Osteoblast (primary cell): ENCODE measurements at regions not wholly inside any gene's neighbourhood (a gene's known extent, or its start where the extent isn't known, plus 50 kb on each side); places are given as distances from the start of the nearest gene placed in this dataset.

Experiments used
- DNase-seq: peaks from one replicate; pipeline ENCODE4 v3.0.0; 2011; ENCODE audit warnings: low spot score, mixed read lengths; ENCODE audit not compliant: insufficient read length; ENCODE audit errors: missing footprints
- H2AFZ ChIP-seq: 2 replicates; pipeline ENCODE4 v1.6.0; 2011; ENCODE audit warnings: mild to moderate bottlenecking, low read length
- H3K27ac ChIP-seq: 2 replicates; pipeline ENCODE4 v1.5.1; 2011; ENCODE audit warnings: mild to moderate bottlenecking, low read depth, low read length, moderate library complexity
- H3K27me3 ChIP-seq: 2 replicates; pipeline ENCODE4 v1.6.0; 2012; ENCODE audit warnings: mild to moderate bottlenecking, control low read depth, inconsistent platforms, low read length, moderate library complexity; ENCODE audit not compliant: insufficient read depth
- H3K36me3 ChIP-seq: 2 replicates; pipeline ENCODE4 v1.5.1; 2011; ENCODE audit warnings: mild to moderate bottlenecking, low read length, control low read depth, moderate library complexity; ENCODE audit not compliant: insufficient read depth
- H3K4me1 ChIP-seq: 2 replicates; pipeline ENCODE4 v1.5.1; 2011; ENCODE audit warnings: mild to moderate bottlenecking, low read length, control low read depth, moderate library complexity; ENCODE audit not compliant: insufficient read depth
- H3K4me2 ChIP-seq: 2 replicates; pipeline ENCODE4 v1.6.0; 2011; ENCODE audit warnings: mild to moderate bottlenecking, low read length; ENCODE audit not compliant: insufficient read depth
- H3K4me3 ChIP-seq: fragments of 200-600 bp; sonication (generic); 3 replicates; pipeline ENCODE4 v1.5.1; 2012; ENCODE audit warnings: mild to moderate bottlenecking, low read length, inconsistent platforms; ENCODE audit not compliant: insufficient read depth
- H3K79me2 ChIP-seq: 2 replicates; pipeline ENCODE4 v1.6.0; 2012; ENCODE audit warnings: mild to moderate bottlenecking, low read length, control low read depth, inconsistent platforms; ENCODE audit not compliant: insufficient read depth
- H3K9me3 ChIP-seq: 2 replicates; pipeline ENCODE4 v1.5.1; 2011; ENCODE audit warnings: low read depth, low read length, control low read depth
- H4K20me1 ChIP-seq: 2 replicates; pipeline ENCODE4 v1.6.0; 2012; ENCODE audit warnings: mild to moderate bottlenecking, low read length, control low read depth; ENCODE audit not compliant: insufficient read depth
- CTCF ChIP-seq: IDR thresholded peaks from 2 replicates; pipeline ENCODE4 v1.5.1; 2011; ENCODE audit warnings: mild to moderate bottlenecking, low read depth, low read length, moderate library complexity; ENCODE audit errors: extremely low read depth

- no peaks in the 10 kb centered on the region for H4K20me1 ChIP-seq
- H3K27ac ChIP-seq, result no peak overlapping the region
- H2AFZ ChIP-seq, result no peak overlapping the region
- no peaks in the 10 kb centered on the region for H3K36me3 ChIP-seq
- H3K27me3 ChIP-seq, result no peaks in the 10 kb centered on the region
- no peak for DNase-seq
- H3K79me2 ChIP-seq, result no peaks in the 10 kb centered on the region
- H3K9me3 ChIP-seq, result no peaks in the 10 kb centered on the region
- H3K4me3 ChIP-seq, result no peak overlapping the region
- no peak overlapping the region for H3K4me2 ChIP-seq
- no peak for TF ChIP-seq CTCF
- H3K4me1 ChIP-seq, result no peaks in the 10 kb centered on the region
Measured at GRCh38 chr12:61414470-61414869, 845.7 kb upstream of the USP15 start.

- DNase-seq, result no peak
- H3K9me3 ChIP-seq, result peaks cover 3% of the 10 kb centered on the region
- H3K36me3 ChIP-seq, result no peaks in the 10 kb centered on the region
- no peak overlapping the region for H3K4me3 ChIP-seq
- no peak for TF ChIP-seq CTCF
- no peaks in the 10 kb centered on the region for H4K20me1 ChIP-seq
- no peaks in the 10 kb centered on the region for H3K79me2 ChIP-seq
- H3K4me1 ChIP-seq, result no peaks in the 10 kb centered on the region
- no peaks in the 10 kb centered on the region for H3K27me3 ChIP-seq
- H3K27ac ChIP-seq, result no peak overlapping the region
- no peak overlapping the region for H3K4me2 ChIP-seq
- no peak overlapping the region for H2AFZ ChIP-seq
Measured at GRCh38 chr12:61422786-61423185, 837.4 kb upstream of the USP15 start.

DNA sequence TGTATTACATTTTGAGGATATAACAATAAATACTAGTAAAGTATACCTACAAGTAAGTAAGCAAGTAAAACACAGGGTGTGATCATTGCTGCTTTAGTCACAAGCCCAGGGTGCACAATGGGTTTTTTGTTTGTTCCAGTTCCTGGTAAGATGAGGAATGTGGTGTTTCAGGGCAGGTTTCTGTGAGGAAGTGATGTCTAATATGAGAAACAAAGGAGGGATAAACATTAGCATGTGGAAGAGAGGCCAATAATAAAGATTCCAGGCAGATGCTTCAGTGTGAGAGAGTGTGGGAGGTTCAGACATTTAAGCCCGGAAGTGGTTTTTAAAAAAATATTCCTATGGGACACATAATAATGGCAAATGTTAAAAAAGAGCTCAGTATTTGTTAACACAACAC, 808.1 kb upstream of the USP15 start:
- Histone ChIP-seq H3K36me3 (no peaks in the 10 kb centered on the region), H3K4me1 (no peaks in the 10 kb centered on the region), H3K27me3 (no peaks in the 10 kb centered on the region), H3K4me3 (no peak overlapping the region), H3K4me2 (no peak overlapping the region), H2AFZ (no peak overlapping the region), H3K9me3 (no peaks in the 10 kb centered on the region), H3K27ac (no peak overlapping the region), H3K79me2 (no peaks in the 10 kb centered on the region), H4K20me1 (no peaks in the 10 kb centered on the region)
- no peak for TF ChIP-seq CTCF
- DNase-seq, result no peak

DNA sequence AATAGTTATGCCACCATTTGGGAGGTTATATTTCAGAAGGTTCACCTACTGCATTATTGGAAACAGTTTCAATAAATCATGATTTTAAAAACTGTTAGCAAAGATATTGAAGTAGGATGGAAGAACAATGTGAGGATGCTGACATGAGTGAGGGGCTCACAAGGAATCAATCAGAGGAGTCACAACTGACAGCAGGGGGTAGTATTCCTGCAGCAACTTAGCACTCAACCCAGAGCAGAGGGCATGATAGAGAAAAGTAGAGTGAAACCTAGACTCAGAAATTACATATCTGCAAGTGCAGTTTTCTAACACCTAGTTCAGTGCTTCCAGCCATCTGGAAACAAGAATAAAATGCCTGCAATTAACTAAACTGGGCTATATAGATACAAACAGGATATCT, 772.5 kb upstream of the USP15 start:
- no peak for DNase-seq
- Histone ChIP-seq H3K4me1 (no peaks in the 10 kb centered on the region), H3K27ac (no peak overlapping the region), H3K79me2 (no peaks in the 10 kb centered on the region), H3K9me3 (peaks cover 3% of the 10 kb centered on the region), H3K36me3 (no peaks in the 10 kb centered on the region), H3K4me2 (no peak overlapping the region), H3K27me3 (no peaks in the 10 kb centered on the region), H4K20me1 (no peaks in the 10 kb centered on the region), H3K4me3 (no peak overlapping the region), H2AFZ (no peak overlapping the region)
- no peak for TF ChIP-seq CTCF
